Adrenal gland (tissue), 9 donors: ENCODE measurements at regions not wholly inside any gene's neighbourhood (a gene's known extent, or its start where the extent isn't known, plus 50 kb on each side); places are given as distances from the start of the nearest gene placed in this dataset.
"Not testable (repeated sequence)": the region's sequence is repeated elsewhere in the genome, so short reads cannot be mapped to it uniquely, and the experiment has no call there.

Source experiments
- DNase-seq, 7 donors: peaks; one replicate each; pipeline ENCODE4 v3.0.0-alpha.2; 2019 to 2020
- H3K27ac ChIP-seq, 5 donors: fragments of 200-600 bp; sonication (generic) in 4 of 5; 1 replicate in 3 of 5; 2 replicates in 2 of 5; pipeline versions ENCODE4 v1.5.1 to v1.8.0; 2016 to 2020; ENCODE audit warnings: mild to moderate bottlenecking in 1 of 5
- H3K27me3 ChIP-seq: fragments of 200-600 bp; 2 replicates; pipeline ENCODE4 v1.8.0; 2021
- H3K36me3 ChIP-seq, 2 donors: fragments of 200-600 bp; replicated peaks in 1 of 2; 1 replicate in 1 of 2; 2 replicates in 1 of 2; pipeline versions ENCODE4 v1.5.1 to v1.8.0; 2018 to 2022
- H3K4me1 ChIP-seq, 2 donors: fragments of 200-600 bp; replicated peaks in 1 of 2; 1 replicate in 1 of 2; 2 replicates in 1 of 2; pipeline versions ENCODE4 v1.5.1 to v1.8.0; 2018 to 2021
- H3K4me3 ChIP-seq, 4 donors: fragments of 200-600 bp; sonication (generic) in 3 of 4; one replicate each; pipeline ENCODE4 v1.5.1; 2016 to 2018
- H3K9me3 ChIP-seq, 3 donors: fragments of 200-600 bp; sonication (generic) in 1 of 3; replicated peaks in 1 of 3; 1 replicate in 2 of 3; 2 replicates in 1 of 3; pipeline versions ENCODE4 v1.5.1 to v1.8.0; 2016 to 2021
- CTCF ChIP-seq, 6 experiments: fragments of 450-650 bp in 4 of 6; fragments of 200-600 bp in 2 of 6; sonication (generic) in 1 of 6; IDR thresholded peaks; 1 replicate in 5 of 6; 2 replicates in 1 of 6; pipeline versions ENCODE4 v1.5.1 to v1.8.0; 2016 to 2021; ENCODE audit warnings: antibody characterized with exemption in 6 of 6, mild to moderate bottlenecking in 2 of 6, moderate library complexity in 1 of 6
- POLR2A ChIP-seq, 2 donors: fragments of 450-650 bp; IDR thresholded peaks; one replicate each; pipeline ENCODE4 v1.6.1; 2017; ENCODE audit warnings: antibody characterized with exemption in 2 of 2, mild to moderate bottlenecking in 2 of 2, moderate library complexity in 1 of 2
- WGBS, 4 donors: extraction: QIAGEN DNeasy Blood & Tissue Kit in 2 of 4; methylation state at CpG; one replicate each; pipeline versions ENCODE4 v1.1.5 to v1.1.7; 2013 to 2017; 5-methylcytosine and 5-hydroxymethylcytosine counted together
- intact Hi-C, 2 donors: fragments of 100-400 bp; cut with DNase I; formaldehyde crosslinking; loops; one replicate each; pipeline versions ENCODE4 v1.14.1 to v1.15.0; 2022 to 2023
- donor health status: healthy with polysubstance abuse.
- donor health status: Bipolar disorder and iron deficiency.
- donor health status: DM: yes; HTN: yes; CAD: no.
- donor health status: DM: no; HTN: no; CAD: no.
- donor health status: DM: no; HTN: no; CAD: no.

DNA sequence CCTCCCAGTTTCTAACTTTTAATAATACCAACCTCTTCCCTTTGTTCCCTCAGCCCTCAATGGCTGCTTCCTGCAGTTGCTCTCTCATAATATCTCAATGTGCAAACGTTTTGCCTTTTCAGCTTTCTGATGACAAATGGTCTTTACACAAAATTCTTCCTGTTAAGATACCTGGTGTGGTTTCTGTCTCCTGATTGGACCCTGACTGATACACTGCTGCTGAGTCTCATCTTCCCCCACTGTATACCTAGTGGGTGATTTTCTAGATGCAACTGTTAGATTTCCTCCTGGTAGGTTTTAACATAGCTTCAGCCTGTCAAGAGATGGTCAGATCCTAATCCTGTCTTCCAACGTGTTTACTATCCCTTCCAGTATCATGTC lies 147.9 kb upstream of the TOP1 start:
- Histone ChIP-seq H3K4me1 (no peaks in the 10 kb centered on the region), H3K27ac (no peak overlapping the region), H3K27me3 (no peaks in the 10 kb centered on the region), H3K9me3 (no peaks in the 10 kb centered on the region), H3K4me3 (no peak overlapping the region), H3K36me3 (no peaks in the 10 kb centered on the region)
- no peak for DNase-seq
- intact Hi-C loops: no loop called here
- WGBS, 4 donors: 39 to 55% (median 51%) methylated on average over 2 of the region's 2 CpGs
- TF ChIP-seq CTCF (IDR thresholded peaks at IDR 0.05): no peak
- no peak for TF ChIP-seq POLR2A (IDR thresholded peaks at IDR 0.05)

DNA sequence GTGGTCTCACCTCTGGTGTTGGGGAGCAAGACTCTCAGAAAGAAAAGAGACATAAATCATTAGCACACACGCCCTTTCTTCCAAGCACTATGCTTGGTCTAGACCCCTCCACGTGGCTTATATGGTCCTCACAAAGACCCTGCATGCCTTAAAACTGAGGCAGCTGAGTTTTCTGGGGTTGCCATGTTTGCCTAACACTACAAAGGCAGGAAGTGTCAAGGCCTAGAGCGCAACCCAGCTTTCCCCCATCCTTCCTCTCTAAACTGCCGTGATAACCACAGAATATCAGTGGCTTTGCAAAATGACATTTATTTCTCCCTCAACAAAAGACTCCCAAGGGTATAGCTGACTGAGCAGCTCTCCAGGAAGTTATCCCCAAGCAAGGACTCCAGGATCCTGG lies 146.5 kb upstream of the TOP1 start:
- no peak for DNase-seq
- Histone ChIP-seq H3K27ac (no peak overlapping the region), H3K4me3 (no peak overlapping the region), H3K9me3 (no peaks in the 10 kb centered on the region), H3K4me1 (no peaks in the 10 kb centered on the region), H3K27me3 (no peaks in the 10 kb centered on the region), H3K36me3 (no peaks in the 10 kb centered on the region)
- WGBS, 4 donors: 62 to 74% (median 65%) methylated on average over 4 of the region's 4 CpGs
- intact Hi-C loops: no loop called here
- TF ChIP-seq POLR2A (IDR thresholded peaks at IDR 0.05) (no peak), CTCF (IDR thresholded peaks at IDR 0.05) (no peak)

DNA sequence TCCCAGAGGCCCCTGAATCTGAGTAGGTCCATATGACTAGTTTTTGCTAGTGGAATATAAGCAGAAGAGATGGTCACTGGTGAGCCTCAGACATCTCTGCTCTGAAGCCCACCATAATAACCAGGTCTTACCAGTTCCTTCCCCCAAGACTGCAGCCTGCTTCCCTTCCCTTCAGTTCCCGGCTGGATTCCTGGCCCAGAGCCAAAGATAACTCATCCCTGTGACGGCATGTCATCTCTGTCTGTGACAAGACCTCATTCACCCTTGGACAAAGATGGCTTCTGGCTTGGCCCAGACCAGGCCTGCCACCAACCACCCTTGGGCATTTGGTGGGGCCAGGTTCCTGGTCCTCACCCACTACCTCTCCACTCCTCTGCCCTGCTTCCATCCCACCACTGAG lies 145.5 kb upstream of the TOP1 start:
- peak in 1 of 7 donors; percentile 31 for DNase-seq

GRCh38 chr20:40887105-40887504 lies 141.5 kb upstream of the TOP1 start:
- H3K4me3 ChIP-seq: no peak overlapping the region
- WGBS, 4 donors: 63 to 78% (median 71%) methylated on average over 13 of the region's 13 CpGs
- intact Hi-C loops: no loop called here
- DNase-seq: no peak
- no peaks in the 10 kb centered on the region for H3K4me1 ChIP-seq
- no peaks in the 10 kb centered on the region for H3K27me3 ChIP-seq
- H3K27ac ChIP-seq: no peak overlapping the region
- H3K36me3 ChIP-seq: no peaks in the 10 kb centered on the region
- TF ChIP-seq CTCF (IDR thresholded peaks at IDR 0.05): no peak
- no peaks in the 10 kb centered on the region for H3K9me3 ChIP-seq

More for the DNA sequence above, 145.5 kb upstream of the TOP1 start:
- no peaks in the 10 kb centered on the region for H3K36me3 ChIP-seq
- H3K9me3 ChIP-seq: no peaks in the 10 kb centered on the region
- no peak overlapping the region for H3K27ac ChIP-seq
- no peak overlapping the region for H3K4me3 ChIP-seq
- WGBS, 4 donors: 14 to 22% (median 18%) methylated on average over 2 of the region's 2 CpGs
- intact Hi-C loops: no loop called here
- no peaks in the 10 kb centered on the region for H3K27me3 ChIP-seq
- no peak for TF ChIP-seq POLR2A (IDR thresholded peaks at IDR 0.05)
- TF ChIP-seq CTCF (IDR thresholded peaks at IDR 0.05): no peak
- no peaks in the 10 kb centered on the region for H3K4me1 ChIP-seq

GRCh38 chr20:40889266-40889665 lies 139.4 kb upstream of the TOP1 start:
- H3K4me3 ChIP-seq, intact Hi-C loops, H3K27me3 ChIP-seq, H3K27ac ChIP-seq, DNase-seq, H3K36me3 ChIP-seq, H3K9me3 ChIP-seq: not testable (repeated sequence)
- H3K4me1 ChIP-seq: peaks cover 7 to 16% of the 10 kb centered on the region in 2 donors
- WGBS, 4 donors: 93 to 100% (median 95%) methylated on average over 3 of the region's 3 CpGs
